H9 (cell line): ENCODE measurements at regions not wholly inside any gene's neighbourhood (a gene's known extent, or its start where the extent isn't known, plus 50 kb on each side); places are given as distances from the start of the nearest gene placed in this dataset.
"Not testable (repeated sequence)": the region's sequence is repeated elsewhere in the genome, so short reads cannot be mapped to it uniquely, and the experiment has no call there.

ENCODE experiments used
- DNase-seq: peaks from one replicate; pipeline ENCODE4 v3.0.0-alpha.2; 2017
- H2AFZ ChIP-seq: one replicate; pipeline ENCODE4 v1.6.1; 2013; ENCODE audit warnings: mild to moderate bottlenecking, low read length, control low read depth, moderate library complexity
- H2AK5ac ChIP-seq: 2 replicates; pipeline ENCODE4 v1.6.1; 2013; ENCODE audit warnings: low read length, control low read depth, mixed read lengths; ENCODE audit not compliant: insufficient read length
- H2BK120ac ChIP-seq: one replicate; pipeline ENCODE4 v1.6.1; 2013; ENCODE audit warnings: low read depth, mild to moderate bottlenecking, low read length, control low read depth, inconsistent platforms; ENCODE audit not compliant: poor library complexity, severe bottlenecking
- H2BK12ac ChIP-seq: 2 replicates; pipeline ENCODE4 v1.6.1; 2013; ENCODE audit warnings: low read length, control low read depth, mixed read lengths, low read depth; ENCODE audit not compliant: insufficient read length
- H2BK15ac ChIP-seq: 2 replicates; pipeline ENCODE4 v1.6.1; 2013; ENCODE audit warnings: low read depth, low read length, control low read depth
- H2BK20ac ChIP-seq: one replicate; pipeline ENCODE4 v1.6.1; 2013; ENCODE audit warnings: low read depth, mild to moderate bottlenecking, low read length, control low read depth, inconsistent platforms; ENCODE audit not compliant: poor library complexity, severe bottlenecking
- H2BK5ac ChIP-seq: 2 replicates; pipeline ENCODE4 v1.6.1; 2013; ENCODE audit warnings: low read length, control low read depth, mixed read lengths; ENCODE audit not compliant: insufficient read length
- H3K14ac ChIP-seq: 2 replicates; pipeline ENCODE4 v1.6.1; 2013; ENCODE audit warnings: low read length, control low read depth; ENCODE audit not compliant: insufficient read depth
- H3K18ac ChIP-seq: 2 replicates; pipeline ENCODE4 v1.6.1; 2013; ENCODE audit warnings: low read depth, mild to moderate bottlenecking, mixed read lengths, low read length, control low read depth; ENCODE audit not compliant: insufficient read length
- H3K23ac ChIP-seq: 2 replicates; pipeline ENCODE4 v1.6.1; 2013; ENCODE audit warnings: low read length, control low read depth, mixed read lengths, low read depth; ENCODE audit not compliant: insufficient read length
- H3K23me2 ChIP-seq: 2 replicates; pipeline ENCODE4 v1.6.1; 2013; ENCODE audit warnings: low read depth, mild to moderate bottlenecking, mixed read lengths, low read length, control low read depth; ENCODE audit not compliant: insufficient read length, poor library complexity, severe bottlenecking
- H3K27ac ChIP-seq: 2 replicates; pipeline ENCODE4 v1.5.1; 2013; ENCODE audit warnings: low read length, control low read depth, mixed read lengths, low read depth; ENCODE audit not compliant: insufficient read length
- H3K27me3 ChIP-seq: 2 replicates; pipeline ENCODE4 v1.6.1; 2013; ENCODE audit warnings: low read length, control low read depth, inconsistent platforms; ENCODE audit not compliant: insufficient read depth
- H3K4ac ChIP-seq: 2 replicates; pipeline ENCODE4 v1.6.1; 2013; ENCODE audit warnings: low read depth, mild to moderate bottlenecking, control low read depth, inconsistent platforms, low read length, moderate library complexity
- H3K4me1 ChIP-seq: 2 replicates; pipeline ENCODE4 v1.6.1; 2013; ENCODE audit warnings: low read length, control low read depth, inconsistent platforms; ENCODE audit not compliant: insufficient read depth
- H3K4me2 ChIP-seq: 2 replicates; pipeline ENCODE4 v1.6.1; 2013; ENCODE audit warnings: low read length, control low read depth, mixed read lengths; ENCODE audit not compliant: insufficient read length, insufficient read depth
- H3K56ac ChIP-seq: 2 replicates; pipeline ENCODE4 v1.6.1; 2013; ENCODE audit warnings: low read depth, mild to moderate bottlenecking, mixed read lengths, low read length, control low read depth; ENCODE audit not compliant: insufficient read length
- H3K79me1 ChIP-seq: 2 replicates; pipeline ENCODE4 v1.6.1; 2013; ENCODE audit warnings: low read depth, mild to moderate bottlenecking, moderate library complexity, low read length, control low read depth, inconsistent platforms; ENCODE audit not compliant: insufficient read depth, poor library complexity, severe bottlenecking
- H3K79me2 ChIP-seq: 2 replicates; pipeline ENCODE4 v1.6.1; 2013; ENCODE audit warnings: low read length, control low read depth, inconsistent platforms; ENCODE audit not compliant: insufficient read depth
- H3K9ac ChIP-seq: 2 replicates; pipeline ENCODE4 v1.6.1; 2013; ENCODE audit warnings: low read length, control low read depth, mixed read lengths; ENCODE audit not compliant: insufficient read length; ENCODE audit errors: extremely low read depth
- H3K9me3 ChIP-seq: one replicate; pipeline ENCODE4 v1.6.1; 2013; ENCODE audit warnings: low read depth, low read length, inconsistent platforms; ENCODE audit not compliant: control insufficient read depth
- H3T11ph ChIP-seq: one replicate; pipeline ENCODE4 v1.6.1; 2013; ENCODE audit warnings: mild to moderate bottlenecking, low read length, control low read depth, inconsistent platforms
- H4K20me1 ChIP-seq: one replicate; pipeline ENCODE4 v1.6.1; 2013; ENCODE audit not compliant: control insufficient read depth, insufficient read length, insufficient read depth
- H4K5ac ChIP-seq: 2 replicates; pipeline ENCODE4 v1.6.1; 2013; ENCODE audit warnings: low read depth, mild to moderate bottlenecking, mixed read lengths, low read length, control low read depth; ENCODE audit not compliant: insufficient read length
- H4K8ac ChIP-seq: replicated peaks from 2 replicates; pipeline ENCODE4 v1.6.1; 2013; ENCODE audit warnings: low read length, control low read depth, mixed read lengths, low read depth; ENCODE audit not compliant: insufficient read length
- H4K91ac ChIP-seq: 2 replicates; pipeline ENCODE4 v1.6.1; 2013; ENCODE audit warnings: low read depth, mild to moderate bottlenecking, moderate library complexity, mixed read lengths, low read length, control low read depth; ENCODE audit not compliant: insufficient read length
- H3K27ac Mint-ChIP-seq, 3 experiments: 2 replicates in 2 of 3; 3 replicates in 1 of 3; pipeline ENCODE4 v1.8.0; 2020 to 2021; ENCODE audit warnings: mixed read lengths in 3 of 3, mild to moderate bottlenecking in 1 of 3, moderate library complexity in 1 of 3
- H3K27me3 Mint-ChIP-seq: 2 replicates; pipeline ENCODE4 v1.8.0; 2021; ENCODE audit warnings: low read depth, mild to moderate bottlenecking, moderate library complexity, mixed read lengths
- H3K36me3 Mint-ChIP-seq, 3 experiments: 2 replicates in 2 of 3; 3 replicates in 1 of 3; pipeline ENCODE4 v1.8.0; 2020 to 2021; ENCODE audit warnings: low read depth in 3 of 3, mixed read lengths in 3 of 3; ENCODE audit not compliant: insufficient read depth in 1 of 3
- H3K4me1 Mint-ChIP-seq, 2 experiments: 2 replicates each; pipeline ENCODE4 v1.8.0; 2020; ENCODE audit warnings: mixed read lengths in 2 of 2
- H3K4me3 Mint-ChIP-seq, 2 experiments: 2 replicates in 1 of 2; 3 replicates in 1 of 2; pipeline ENCODE4 v1.8.0; 2020 to 2021; ENCODE audit warnings: mild to moderate bottlenecking in 2 of 2, mixed read lengths in 2 of 2, moderate library complexity in 1 of 2
- H3K9me3 Mint-ChIP-seq, 2 experiments: 2 replicates in 1 of 2; 3 replicates in 1 of 2; pipeline ENCODE4 v1.8.0; 2020; ENCODE audit warnings: mild to moderate bottlenecking in 2 of 2, mixed read lengths in 2 of 2, moderate library complexity in 1 of 2
- WGBS: extraction: QIAGEN DNeasy Blood & Tissue Kit; methylation state at CpG from one replicate; pipeline ENCODE4 v1.1.7; 2013; ENCODE audit warnings: missing lambda C conversion rate, low lambda C conversion rate, mixed read lengths; ENCODE audit not compliant: insufficient read length; ENCODE audit errors: extremely low coverage; 5-methylcytosine and 5-hydroxymethylcytosine counted together
- TF ChIP-seq, protein P1 (sequence below): fragments of 200-600 bp; sonication (generic); conservative IDR thresholded peaks from 3 replicates; pipeline ENCODE4 v1.8.0; 2021; ENCODE audit warnings: antibody characterized with exemption, mild to moderate bottlenecking

DNA sequence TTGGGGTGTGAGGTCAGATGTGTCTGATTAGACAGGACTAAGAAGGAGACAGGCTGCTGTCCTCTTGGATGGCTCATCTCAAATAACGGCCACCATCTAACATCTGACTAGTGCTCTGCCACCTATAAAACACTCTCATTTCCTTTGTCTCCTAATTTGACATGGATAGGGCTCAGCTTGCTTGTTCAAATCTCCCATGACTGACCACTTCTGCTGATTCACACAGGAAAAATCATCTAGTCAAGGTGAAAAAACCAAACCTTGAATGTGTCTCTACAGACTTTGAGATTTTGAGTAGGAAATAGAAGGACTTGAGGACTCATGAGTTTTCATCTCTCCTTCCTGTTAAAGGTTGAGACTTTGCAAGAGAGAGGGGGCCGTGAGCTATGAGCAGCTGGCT is 150.6 kb downstream of the IER5 start:
- no peak overlapping the region for H2BK20ac ChIP-seq
- no peak overlapping the region for H2BK5ac ChIP-seq
- no peak for DNase-seq
- H3K14ac ChIP-seq: no peak overlapping the region
- no peak overlapping the region for H4K91ac ChIP-seq
- no peak overlapping the region for H2AK5ac ChIP-seq
- H3K23ac ChIP-seq: no peak overlapping the region
- no peaks in the 10 kb centered on the region for H3K4me1 ChIP-seq
- no peaks in the 10 kb centered on the region for H3K27me3 ChIP-seq
- no peaks in the 10 kb centered on the region for H3K79me2 ChIP-seq
- no peak overlapping the region for H3K27ac Mint-ChIP-seq
- TF ChIP-seq, protein P1, sequence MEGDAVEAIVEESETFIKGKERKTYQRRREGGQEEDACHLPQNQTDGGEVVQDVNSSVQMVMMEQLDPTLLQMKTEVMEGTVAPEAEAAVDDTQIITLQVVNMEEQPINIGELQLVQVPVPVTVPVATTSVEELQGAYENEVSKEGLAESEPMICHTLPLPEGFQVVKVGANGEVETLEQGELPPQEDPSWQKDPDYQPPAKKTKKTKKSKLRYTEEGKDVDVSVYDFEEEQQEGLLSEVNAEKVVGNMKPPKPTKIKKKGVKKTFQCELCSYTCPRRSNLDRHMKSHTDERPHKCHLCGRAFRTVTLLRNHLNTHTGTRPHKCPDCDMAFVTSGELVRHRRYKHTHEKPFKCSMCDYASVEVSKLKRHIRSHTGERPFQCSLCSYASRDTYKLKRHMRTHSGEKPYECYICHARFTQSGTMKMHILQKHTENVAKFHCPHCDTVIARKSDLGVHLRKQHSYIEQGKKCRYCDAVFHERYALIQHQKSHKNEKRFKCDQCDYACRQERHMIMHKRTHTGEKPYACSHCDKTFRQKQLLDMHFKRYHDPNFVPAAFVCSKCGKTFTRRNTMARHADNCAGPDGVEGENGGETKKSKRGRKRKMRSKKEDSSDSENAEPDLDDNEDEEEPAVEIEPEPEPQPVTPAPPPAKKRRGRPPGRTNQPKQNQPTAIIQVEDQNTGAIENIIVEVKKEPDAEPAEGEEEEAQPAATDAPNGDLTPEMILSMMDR: no peak
- no peak overlapping the region for H2BK15ac ChIP-seq
- H3K23me2 ChIP-seq: no peaks in the 10 kb centered on the region
- WGBS: no CpG with 5 or more reads among the region's 2 CpGs
- H3K9ac ChIP-seq: no peak overlapping the region
- peaks cover 0 to 2% of the 10 kb centered on the region in 2 experiments; a peak in 1 of 5 replicates for H3K9me3 Mint-ChIP-seq
- H3K56ac ChIP-seq: no peak overlapping the region
- no peak overlapping the region for H4K8ac ChIP-seq
- H3K27ac ChIP-seq: no peak overlapping the region
- H3K4ac ChIP-seq: no peak overlapping the region
- no peak overlapping the region for H3K4me3 Mint-ChIP-seq
- no peak overlapping the region for H2AFZ ChIP-seq
- H4K20me1 ChIP-seq: no peaks in the 10 kb centered on the region
- no peaks in the 10 kb centered on the region for H3K36me3 Mint-ChIP-seq
- H2BK12ac ChIP-seq: no peak overlapping the region
- no peak overlapping the region for H2BK120ac ChIP-seq
- no peak overlapping the region for H3K4me2 ChIP-seq
- no peaks in the 10 kb centered on the region for H3K79me1 ChIP-seq
- no peak overlapping the region for H4K5ac ChIP-seq
- H3K4me1 Mint-ChIP-seq: no peaks in the 10 kb centered on the region; a peak in 1 of 4 replicates
- no peak overlapping the region for H3T11ph ChIP-seq
- H3K27me3 Mint-ChIP-seq: peaks cover 3% of the 10 kb centered on the region
- no peak overlapping the region for H3K18ac ChIP-seq
- H3K9me3 ChIP-seq: no peaks in the 10 kb centered on the region

DNA sequence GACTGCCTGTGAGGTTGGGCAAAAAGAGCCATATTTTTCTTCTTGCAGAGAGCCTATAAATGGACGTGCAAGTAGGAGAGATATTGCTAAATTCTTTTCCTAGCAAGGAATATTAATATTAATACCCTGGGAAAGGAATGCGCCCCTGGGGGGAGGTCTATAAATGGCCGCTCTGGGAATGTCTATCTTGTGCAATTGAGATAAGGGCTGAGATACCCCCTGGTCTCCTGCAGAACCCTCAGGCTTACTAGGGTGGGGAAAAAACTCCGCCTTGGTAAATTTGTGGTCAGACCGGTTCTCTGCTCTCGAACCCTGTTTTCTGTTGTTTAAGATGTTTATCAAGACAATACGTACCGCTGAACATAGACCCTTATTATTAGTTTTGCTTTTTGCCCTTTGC is 157.8 kb downstream of the IER5 start:
- H2BK120ac ChIP-seq, H4K8ac ChIP-seq, H3K14ac ChIP-seq, H3K79me1 ChIP-seq, H3K18ac ChIP-seq, H3K9ac ChIP-seq, H3K27me3 Mint-ChIP-seq, H3K4me1 Mint-ChIP-seq, H2AK5ac ChIP-seq, H2AFZ ChIP-seq, H4K91ac ChIP-seq, H4K5ac ChIP-seq, H2BK12ac ChIP-seq, H3K23ac ChIP-seq, H4K20me1 ChIP-seq, H2BK20ac ChIP-seq, DNase-seq, H3K23me2 ChIP-seq, H3K27ac Mint-ChIP-seq, H3K4me3 Mint-ChIP-seq, H3K27me3 ChIP-seq, H3K27ac ChIP-seq, H3T11ph ChIP-seq, H3K4ac ChIP-seq, H3K9me3 ChIP-seq, H2BK5ac ChIP-seq, H2BK15ac ChIP-seq, H3K4me2 ChIP-seq, H3K4me1 ChIP-seq, H3K79me2 ChIP-seq, H3K56ac ChIP-seq: not testable (repeated sequence)
- Mint-ChIP-seq H3K9me3 (peaks cover 24 to 31% of the 10 kb centered on the region in 2 experiments), H3K36me3 (peaks cover 13 to 27% (median 14%) of the 10 kb centered on the region in 3 experiments)
- no CpG with 5 or more reads among the region's 8 CpGs for WGBS
